Endothelial cell of umbilical vein (primary cell): ENCODE measurements at regions not wholly inside any gene's neighbourhood (a gene's known extent, or its start where the extent isn't known, plus 50 kb on each side); places are given as distances from the start of the nearest gene placed in this dataset.

Source experiments
- BruUV-seq: library from RNA; stranded (reverse); fragments of 400-500 nt; replicated peaks from 2 replicates; lab custom pipeline; 2021; lab: Mats Ljungman, UMichigan
- CTCF ChIA-PET: fragments of 300-600, 350-600 bp; sonication (Branson Sonifier 250); formaldehyde crosslinking; loops from one replicate; lab custom pipeline; 2021; ENCODE audit warnings: antibody characterized with exemption, inconsistent platforms; lab: Charles Lee
- POLR2A ChIA-PET: fragments of 300-600, 350-600 bp; sonication (Branson Sonifier 250); formaldehyde crosslinking; loops from one replicate; lab custom pipeline; 2021; ENCODE audit warnings: antibody characterized with exemption, inconsistent platforms; lab: Charles Lee
- DNase-seq: peaks from one replicate; pipeline ENCODE4 v3.0.0-alpha.2; 2011; ENCODE audit warnings: low read depth, low spot score
- FAIRE-seq: peaks from 2 replicates; lab custom pipeline; 2011; peaks lifted over from hg19 to GRCh38; lab: Jason Lieb, UNC
- H2AFZ ChIP-seq: 2 replicates; pipeline ENCODE4 v1.6.0; 2012; ENCODE audit warnings: low read depth, low read length, control low read depth, inconsistent platforms
- H3K27ac ChIP-seq: 2 replicates; pipeline ENCODE4 v1.5.1; 2011; ENCODE audit warnings: low read depth, mild to moderate bottlenecking, control low read depth, low read length, moderate library complexity; ENCODE audit not compliant: insufficient read depth
- H3K27me3 ChIP-seq, 2 experiments: 2 replicates each; pipeline versions ENCODE4 v1.6.0 to v1.6.1; 2011; ENCODE audit warnings: low read length in 2 of 2, mixed read lengths in 1 of 2; ENCODE audit not compliant: control insufficient read depth in 2 of 2, insufficient read depth in 2 of 2
- H3K36me3 ChIP-seq, 2 experiments: 2 replicates in 1 of 2; 3 replicates in 1 of 2; pipeline ENCODE4 v1.5.1; 2011; ENCODE audit warnings: low read length in 2 of 2, mild to moderate bottlenecking in 1 of 2, moderate library complexity in 1 of 2; ENCODE audit not compliant: control insufficient read depth in 2 of 2, insufficient read depth in 2 of 2; ENCODE audit errors: extremely low read depth in 1 of 2
- H3K4me1 ChIP-seq: 3 replicates; pipeline ENCODE4 v1.5.1; 2011; ENCODE audit warnings: mild to moderate bottlenecking, low read length; ENCODE audit not compliant: control insufficient read depth, insufficient read depth; ENCODE audit errors: extremely low read depth
- H3K4me2 ChIP-seq: 2 replicates; pipeline ENCODE4 v1.6.1; 2011; ENCODE audit warnings: low read length, control low read depth, mixed read lengths; ENCODE audit not compliant: insufficient read depth
- H3K4me3 ChIP-seq, 3 experiments: fragments of 200-600 bp in 1 of 3; sonication (generic), shearing (Covaris generic) in 1 of 3; replicated peaks in 1 of 3; 2 replicates each; pipeline ENCODE4 v1.5.1; 2011 to 2016; ENCODE audit warnings: control low read depth in 3 of 3, low read length in 3 of 3, mild to moderate bottlenecking in 2 of 3, inconsistent platforms in 1 of 3, low read depth in 1 of 3, moderate library complexity in 1 of 3; ENCODE audit not compliant: insufficient read depth in 1 of 3
- H3K79me2 ChIP-seq: 2 replicates; pipeline ENCODE4 v1.6.0; 2012; ENCODE audit warnings: low read length, inconsistent platforms; ENCODE audit not compliant: control insufficient read depth, insufficient read depth
- H3K9ac ChIP-seq: replicated peaks from 2 replicates; pipeline ENCODE3; 2011; ENCODE audit warnings: low read length, control low read depth; ENCODE audit not compliant: insufficient read depth; ENCODE audit errors: extremely low read depth
- H3K9me1 ChIP-seq: replicated peaks from 3 replicates; pipeline ENCODE4 v1.6.0; 2011; ENCODE audit warnings: mild to moderate bottlenecking, low read length; ENCODE audit not compliant: control insufficient read depth, insufficient read depth; ENCODE audit errors: extremely low read depth
- H3K9me3 ChIP-seq: replicated peaks from 2 replicates; pipeline ENCODE4 v1.5.1; 2012; ENCODE audit warnings: low read length, inconsistent platforms; ENCODE audit not compliant: control insufficient read depth, insufficient read depth
- H4K20me1 ChIP-seq: replicated peaks from 2 replicates; pipeline ENCODE3; 2011; ENCODE audit warnings: mild to moderate bottlenecking, low read length; ENCODE audit not compliant: control insufficient read depth, insufficient read depth; ENCODE audit errors: extremely low read depth
- FOS ChIP-seq: IDR thresholded peaks from 2 replicates; pipeline ENCODE4 v1.6.1; 2011; ENCODE audit warnings: mild to moderate bottlenecking, low read length, moderate library complexity, borderline replicate concordance; ENCODE audit not compliant: insufficient read depth
- GATA2 ChIP-seq: IDR thresholded peaks from 2 replicates; pipeline ENCODE4 v1.7.0; 2011; ENCODE audit warnings: low read depth, mild to moderate bottlenecking, moderate library complexity, mixed read lengths, low read length; ENCODE audit not compliant: insufficient read length, insufficient read depth
- JUN ChIP-seq: IDR thresholded peaks from 2 replicates; pipeline ENCODE4 v1.6.1; 2011; ENCODE audit warnings: borderline replicate concordance, low read depth; ENCODE audit not compliant: insufficient read length, insufficient read depth
- POLR2A ChIP-seq: IDR thresholded peaks from 2 replicates; pipeline ENCODE4 v1.6.1; 2012; ENCODE audit warnings: low read depth, mild to moderate bottlenecking, control low read depth, low read length
- POLR2AphosphoS5 ChIP-seq: IDR thresholded peaks from 2 replicates; pipeline ENCODE4 v1.6.1; 2012; ENCODE audit warnings: low read depth, mild to moderate bottlenecking, control low read depth, low read length, moderate library complexity; ENCODE audit not compliant: insufficient read depth
- dilution Hi-C: fragments of 300-500 bp; cut with MboI; formaldehyde crosslinking; loops from one replicate; pipeline ENCODE4 v1.15.0; 2019; ENCODE audit warnings: low sequenced_read_pairs; ENCODE audit not compliant: extremely low pct_ligation_motif_present
- intact Hi-C: fragments of 100-400 bp; cut with micrococcal nuclease; formaldehyde crosslinking; loops from one replicate; pipeline ENCODE4 v1.10.0; 2022
- TF ChIP-seq, protein P1 (sequence below): IDR thresholded peaks from 2 replicates; pipeline ENCODE4 v1.6.1; 2011; ENCODE audit not compliant: insufficient read depth, insufficient read length

DNA sequence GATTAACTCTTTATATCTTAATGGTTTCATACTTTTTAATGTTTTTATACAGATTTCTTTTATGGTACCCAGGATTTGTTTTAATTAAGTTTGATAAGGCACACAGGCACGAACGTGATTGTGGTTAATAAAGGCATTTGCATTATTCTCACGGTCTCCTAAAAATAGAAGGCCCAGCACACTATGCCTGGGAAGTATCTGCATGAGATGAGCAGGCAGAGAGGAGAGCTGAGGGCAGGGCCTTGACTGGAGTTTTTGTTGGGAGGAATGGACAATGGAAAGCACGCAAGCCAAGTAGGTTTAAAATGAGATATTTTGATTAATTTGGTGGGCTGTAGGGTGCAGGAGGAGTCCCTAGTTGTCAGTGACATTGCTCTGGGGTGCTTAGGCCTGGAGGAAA is 1714.3 kb upstream of the PCDH7 start:
- Histone ChIP-seq H3K9me3 (no peaks in the 10 kb centered on the region), H3K27ac (no peak overlapping the region), H3K27me3 (no peaks in the 10 kb centered on the region), H3K9ac (no peak overlapping the region), H3K36me3 (no peaks in the 10 kb centered on the region), H3K9me1 (no peaks in the 10 kb centered on the region), H3K4me1 (no peaks in the 10 kb centered on the region), H2AFZ (no peak overlapping the region), H4K20me1 (no peaks in the 10 kb centered on the region), H3K4me3 (no peak overlapping the region), H3K79me2 (no peaks in the 10 kb centered on the region), H3K4me2 (no peak overlapping the region)
- CTCF ChIA-PET: no interaction called here
- FAIRE-seq (no peak), DNase-seq (no peak)
- BruUV-seq: no TSS peak
- TF ChIP-seq POLR2A (no peak), POLR2AphosphoS5 (no peak), FOS (no peak), JUN (no peak)
- TF ChIP-seq, protein P1, sequence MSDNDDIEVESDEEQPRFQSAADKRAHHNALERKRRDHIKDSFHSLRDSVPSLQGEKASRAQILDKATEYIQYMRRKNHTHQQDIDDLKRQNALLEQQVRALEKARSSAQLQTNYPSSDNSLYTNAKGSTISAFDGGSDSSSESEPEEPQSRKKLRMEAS: no peak
- POLR2A ChIA-PET: no interaction called here
- dilution Hi-C loops: no loop called here
- intact Hi-C loops: no loop called here

DNA sequence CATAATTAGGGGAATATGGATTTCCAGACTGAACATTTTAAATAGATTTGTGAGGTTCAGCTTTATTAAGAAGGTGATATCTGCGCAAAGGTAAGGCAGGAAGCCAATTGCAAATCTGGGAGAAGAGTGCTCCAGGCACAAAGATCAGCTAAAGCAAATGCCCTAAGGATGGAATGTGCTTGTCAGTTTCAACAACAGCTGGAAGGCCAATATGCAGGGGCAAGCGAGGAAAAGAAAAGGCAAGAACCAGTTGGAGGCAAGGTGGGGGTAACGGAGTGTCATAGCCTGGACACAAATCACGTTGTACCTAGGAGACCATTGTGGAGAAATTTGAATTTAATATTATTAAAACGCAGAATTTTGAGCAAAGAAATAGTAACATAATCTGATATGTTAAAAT is 1710.3 kb upstream of the PCDH7 start:
- no peak overlapping the region for H2AFZ ChIP-seq
- H3K36me3 ChIP-seq: no peaks in the 10 kb centered on the region
- no peak for TF ChIP-seq POLR2AphosphoS5
- no peak for TF ChIP-seq POLR2A
- TF ChIP-seq, protein P1: no peak
- TF ChIP-seq GATA2: no peak
- intact Hi-C loops: no loop called here
- H3K4me3 ChIP-seq: no peak overlapping the region
- ChIA-PET POLR2A (no interaction called here), CTCF (no interaction called here)
- FAIRE-seq (no peak), DNase-seq (no peak)
- no peaks in the 10 kb centered on the region for H3K79me2 ChIP-seq
- no peaks in the 10 kb centered on the region for H4K20me1 ChIP-seq
- no peaks in the 10 kb centered on the region for H3K9me1 ChIP-seq
- no peak overlapping the region for H3K9ac ChIP-seq
- dilution Hi-C loops: no loop called here
- H3K4me1 ChIP-seq: no peaks in the 10 kb centered on the region
- H3K27me3 ChIP-seq: no peaks in the 10 kb centered on the region
- H3K9me3 ChIP-seq: no peaks in the 10 kb centered on the region
- no peak overlapping the region for H3K4me2 ChIP-seq
- H3K27ac ChIP-seq: no peak overlapping the region
- no TSS peak for BruUV-seq
